Glutamatergic neuron (in vitro differentiated cells): ENCODE measurements at regions not wholly inside any gene's neighbourhood (a gene's known extent, or its start where the extent isn't known, plus 50 kb on each side); places are given as distances from the start of the nearest gene placed in this dataset.

Experiments
- DNase-seq: peaks from one replicate; pipeline ENCODE4 v3.0.0; 2022
- H3K27ac Mint-ChIP-seq: one replicate; pipeline ENCODE4 v1.8.0; 2020; ENCODE audit warnings: mild to moderate bottlenecking, mixed read lengths, inconsistent platforms; ENCODE audit not compliant: unreplicated experiment
- H3K27me3 Mint-ChIP-seq: one replicate; pipeline ENCODE4 v1.8.0; 2020; ENCODE audit warnings: mild to moderate bottlenecking, moderate library complexity, mixed read lengths, inconsistent platforms; ENCODE audit not compliant: unreplicated experiment
- H3K36me3 Mint-ChIP-seq: one replicate; pipeline ENCODE4 v1.8.0; 2020; ENCODE audit warnings: mild to moderate bottlenecking, mixed read lengths, inconsistent platforms; ENCODE audit not compliant: unreplicated experiment
- H3K4me1 Mint-ChIP-seq: one replicate; pipeline ENCODE4 v1.8.0; 2020; ENCODE audit warnings: mild to moderate bottlenecking, low read depth, mixed read lengths, inconsistent platforms; ENCODE audit not compliant: unreplicated experiment
- H3K4me3 Mint-ChIP-seq: one replicate; pipeline ENCODE4 v1.8.0; 2020; ENCODE audit warnings: mild to moderate bottlenecking, mixed read lengths, inconsistent platforms; ENCODE audit not compliant: unreplicated experiment
- H3K9me3 Mint-ChIP-seq: one replicate; pipeline ENCODE4 v1.8.0; 2020; ENCODE audit warnings: mild to moderate bottlenecking, moderate library complexity, mixed read lengths, inconsistent platforms; ENCODE audit not compliant: unreplicated experiment
- CTCF ChIP-seq: fragments of 200-600 bp; sonication (generic); IDR thresholded peaks from one replicate; pipeline ENCODE4 v1.5.0; 2021; ENCODE audit not compliant: partially characterized antibody, unreplicated experiment

- H3K4me3 Mint-ChIP-seq: no peak overlapping the region
- H3K4me1 Mint-ChIP-seq: peaks cover 3% of the 10 kb centered on the region
- TF ChIP-seq CTCF: no peak
- no peak for DNase-seq
- no peaks in the 10 kb centered on the region for H3K9me3 Mint-ChIP-seq
- no peaks in the 10 kb centered on the region for H3K36me3 Mint-ChIP-seq
- no peak overlapping the region for H3K27ac Mint-ChIP-seq
- H3K27me3 Mint-ChIP-seq: no peaks in the 10 kb centered on the region
Observed at GRCh38 chr7:8906396-8907075, 473.1 kb downstream of the NXPH1 start.

DNA sequence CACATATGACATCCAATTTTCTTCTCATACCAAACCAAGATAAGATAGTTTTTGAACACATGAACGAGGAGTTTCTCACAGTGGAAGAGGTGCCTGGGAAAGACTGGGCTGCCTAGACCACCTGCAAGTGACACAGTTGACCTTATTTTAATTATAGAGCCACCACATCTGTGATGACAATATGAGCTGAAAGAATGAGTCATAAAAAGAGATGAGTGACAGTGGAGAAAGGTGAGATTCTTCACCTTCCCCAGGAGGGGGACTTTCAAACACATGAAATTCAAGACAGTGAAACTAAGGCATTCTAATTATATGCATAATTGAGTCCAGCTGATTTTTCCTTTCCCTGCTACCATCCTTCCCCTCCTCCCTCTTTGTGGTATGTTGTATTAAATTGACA lies 475.5 kb downstream of the NXPH1 start:
- TF ChIP-seq CTCF: no peak
- DNase-seq: no peak
- Mint-ChIP-seq H3K27ac (no peak overlapping the region), H3K4me3 (no peak overlapping the region), H3K27me3 (no peaks in the 10 kb centered on the region), H3K36me3 (no peaks in the 10 kb centered on the region), H3K4me1 (peaks cover under 1% of the 10 kb centered on the region), H3K9me3 (no peaks in the 10 kb centered on the region)

DNA sequence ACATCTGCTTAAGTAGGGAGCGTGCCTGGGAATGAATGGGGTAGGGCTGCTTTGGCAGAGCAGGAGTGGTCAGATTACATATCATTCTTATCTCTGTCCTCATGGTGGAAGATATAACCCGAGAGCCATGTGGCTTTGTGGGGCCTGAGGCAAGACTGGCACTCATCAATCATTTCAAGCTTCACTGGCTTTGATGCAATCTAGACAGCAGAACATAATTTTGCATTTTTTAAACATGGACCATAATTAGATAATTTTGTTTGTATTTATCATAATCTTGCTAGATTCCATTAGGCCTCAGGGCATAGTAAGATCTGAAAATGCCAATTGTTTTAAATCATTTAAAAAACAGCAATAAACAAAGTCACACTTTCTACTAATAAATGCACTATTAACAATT lies 480.3 kb downstream of the NXPH1 start:
- H3K27ac Mint-ChIP-seq: no peak overlapping the region
- no peaks in the 10 kb centered on the region for H3K36me3 Mint-ChIP-seq
- H3K9me3 Mint-ChIP-seq: no peaks in the 10 kb centered on the region
- DNase-seq: no peak
- H3K4me1 Mint-ChIP-seq: peaks cover 4% of the 10 kb centered on the region
- H3K4me3 Mint-ChIP-seq: no peak overlapping the region
- no peak for TF ChIP-seq CTCF
- H3K27me3 Mint-ChIP-seq: no peaks in the 10 kb centered on the region

- H3K27ac Mint-ChIP-seq: no peak overlapping the region
- no peak for TF ChIP-seq CTCF
- H3K4me3 Mint-ChIP-seq: no peak overlapping the region
- H3K9me3 Mint-ChIP-seq: no peaks in the 10 kb centered on the region
- H3K4me1 Mint-ChIP-seq: peaks cover 4% of the 10 kb centered on the region
- no peak for DNase-seq
- no peaks in the 10 kb centered on the region for H3K27me3 Mint-ChIP-seq
- no peaks in the 10 kb centered on the region for H3K36me3 Mint-ChIP-seq
Observed at GRCh38 chr7:8921807-8922206, 488.4 kb downstream of the NXPH1 start.

DNA sequence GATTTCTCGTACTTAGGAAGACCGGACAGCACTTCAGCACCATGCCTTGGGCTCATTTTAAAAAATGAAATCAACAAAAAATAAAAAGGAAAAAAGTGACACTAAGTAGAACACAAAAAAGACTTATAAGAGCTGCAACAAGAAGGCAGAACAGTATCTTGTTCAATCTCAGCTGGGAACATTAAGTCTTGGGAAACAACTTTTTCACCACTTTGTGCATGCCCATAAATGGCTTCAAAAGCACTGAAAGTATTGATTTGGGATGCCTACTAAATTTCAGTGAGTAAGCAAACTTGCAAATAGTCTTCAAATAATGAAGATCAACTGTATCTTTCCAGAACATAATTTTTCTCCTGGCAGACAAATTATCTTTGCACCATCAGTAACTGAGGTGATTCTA lies 489.3 kb downstream of the NXPH1 start:
- TF ChIP-seq CTCF: no peak
- peaks cover 3% of the 10 kb centered on the region for H3K4me1 Mint-ChIP-seq
- H3K27me3 Mint-ChIP-seq: no peaks in the 10 kb centered on the region
- no peak for DNase-seq
- H3K4me3 Mint-ChIP-seq: no peak overlapping the region
- no peaks in the 10 kb centered on the region for H3K9me3 Mint-ChIP-seq
- no peaks in the 10 kb centered on the region for H3K36me3 Mint-ChIP-seq
- H3K27ac Mint-ChIP-seq: no peak overlapping the region
